ENCODE measurements at regions not wholly inside any gene's neighbourhood (a gene's known extent, or its start where the extent isn't known, plus 50 kb on each side); places are given as distances from the start of the nearest gene placed in this dataset.

DNA sequence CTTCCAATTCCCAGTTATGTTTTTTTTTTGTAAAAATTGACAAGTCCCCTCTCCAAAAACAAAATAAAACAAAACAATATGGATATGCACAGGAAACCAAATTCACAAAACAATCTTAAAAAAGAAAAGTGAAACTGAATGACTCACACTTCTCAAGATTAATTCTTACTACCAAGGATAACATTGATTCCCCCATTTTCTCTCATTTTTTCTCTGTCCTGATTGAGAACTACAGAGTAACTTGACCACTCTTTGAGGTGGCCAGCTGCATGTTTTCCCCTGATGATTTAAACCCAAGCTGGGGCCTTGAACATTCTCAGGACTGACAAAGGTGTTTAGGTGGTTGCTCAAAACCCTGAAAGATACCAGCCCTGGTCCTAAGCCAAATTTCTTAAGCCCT, 149.0 kb downstream of the AHSP start:
- TF ChIP-seq POLR2AphosphoS5 (IDR thresholded peaks at IDR 0.05): no peak
- TF ChIP-seq, protein P1, sequence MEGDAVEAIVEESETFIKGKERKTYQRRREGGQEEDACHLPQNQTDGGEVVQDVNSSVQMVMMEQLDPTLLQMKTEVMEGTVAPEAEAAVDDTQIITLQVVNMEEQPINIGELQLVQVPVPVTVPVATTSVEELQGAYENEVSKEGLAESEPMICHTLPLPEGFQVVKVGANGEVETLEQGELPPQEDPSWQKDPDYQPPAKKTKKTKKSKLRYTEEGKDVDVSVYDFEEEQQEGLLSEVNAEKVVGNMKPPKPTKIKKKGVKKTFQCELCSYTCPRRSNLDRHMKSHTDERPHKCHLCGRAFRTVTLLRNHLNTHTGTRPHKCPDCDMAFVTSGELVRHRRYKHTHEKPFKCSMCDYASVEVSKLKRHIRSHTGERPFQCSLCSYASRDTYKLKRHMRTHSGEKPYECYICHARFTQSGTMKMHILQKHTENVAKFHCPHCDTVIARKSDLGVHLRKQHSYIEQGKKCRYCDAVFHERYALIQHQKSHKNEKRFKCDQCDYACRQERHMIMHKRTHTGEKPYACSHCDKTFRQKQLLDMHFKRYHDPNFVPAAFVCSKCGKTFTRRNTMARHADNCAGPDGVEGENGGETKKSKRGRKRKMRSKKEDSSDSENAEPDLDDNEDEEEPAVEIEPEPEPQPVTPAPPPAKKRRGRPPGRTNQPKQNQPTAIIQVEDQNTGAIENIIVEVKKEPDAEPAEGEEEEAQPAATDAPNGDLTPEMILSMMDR (IDR thresholded peaks at IDR 0.05): no peak
- no peak for TF ChIP-seq POLR2A (IDR thresholded peaks at IDR 0.05)
